ENCODE measurements at regions not wholly inside any gene's neighbourhood (a gene's known extent, or its start where the extent isn't known, plus 50 kb on each side); places are given as distances from the start of the nearest gene placed in this dataset.

- H3K27ac ChIP-seq = no peak overlapping the region
Measured at GRCh38 chr11:95486466-95486865, 255.5 kb upstream of the SESN3 start.

DNA sequence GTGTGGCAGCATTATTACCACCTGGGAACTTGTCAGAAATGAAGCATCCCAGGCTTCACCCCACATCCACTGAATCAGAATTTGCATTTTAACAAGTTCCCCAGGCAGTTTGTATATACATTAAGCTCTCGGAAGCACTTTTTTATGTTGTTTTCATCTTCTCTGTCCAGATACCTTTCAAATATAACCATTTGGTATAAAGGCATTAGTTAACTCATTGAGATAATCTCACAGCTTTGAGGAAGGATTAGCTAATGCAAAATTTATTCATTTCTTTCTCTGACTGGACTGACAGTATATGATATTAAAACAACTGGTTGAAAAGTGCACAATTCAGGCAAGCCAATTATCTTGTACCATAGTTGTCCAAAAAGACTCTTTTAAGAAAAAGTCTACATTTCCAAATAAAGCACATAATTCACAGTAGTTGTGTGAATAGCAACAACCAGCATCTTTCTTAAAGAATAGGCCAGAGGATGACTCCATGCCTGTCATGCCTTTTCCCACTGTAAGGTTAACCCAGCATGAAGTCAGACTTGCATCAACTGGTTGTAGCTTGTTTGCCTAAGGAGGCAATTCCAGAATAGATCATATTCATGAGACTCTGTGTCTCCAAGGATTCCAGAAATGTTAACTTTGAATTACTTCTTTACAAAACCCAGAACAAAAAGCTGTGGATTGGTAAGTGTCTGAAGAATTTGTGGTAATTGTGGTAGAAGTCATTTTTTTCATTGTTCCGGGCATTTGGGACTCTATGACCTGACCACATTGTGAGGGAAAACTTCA is 254.3 kb upstream of the SESN3 start:
- H3K27ac ChIP-seq = no peak overlapping the region
- TF ChIP-seq, protein P1, sequence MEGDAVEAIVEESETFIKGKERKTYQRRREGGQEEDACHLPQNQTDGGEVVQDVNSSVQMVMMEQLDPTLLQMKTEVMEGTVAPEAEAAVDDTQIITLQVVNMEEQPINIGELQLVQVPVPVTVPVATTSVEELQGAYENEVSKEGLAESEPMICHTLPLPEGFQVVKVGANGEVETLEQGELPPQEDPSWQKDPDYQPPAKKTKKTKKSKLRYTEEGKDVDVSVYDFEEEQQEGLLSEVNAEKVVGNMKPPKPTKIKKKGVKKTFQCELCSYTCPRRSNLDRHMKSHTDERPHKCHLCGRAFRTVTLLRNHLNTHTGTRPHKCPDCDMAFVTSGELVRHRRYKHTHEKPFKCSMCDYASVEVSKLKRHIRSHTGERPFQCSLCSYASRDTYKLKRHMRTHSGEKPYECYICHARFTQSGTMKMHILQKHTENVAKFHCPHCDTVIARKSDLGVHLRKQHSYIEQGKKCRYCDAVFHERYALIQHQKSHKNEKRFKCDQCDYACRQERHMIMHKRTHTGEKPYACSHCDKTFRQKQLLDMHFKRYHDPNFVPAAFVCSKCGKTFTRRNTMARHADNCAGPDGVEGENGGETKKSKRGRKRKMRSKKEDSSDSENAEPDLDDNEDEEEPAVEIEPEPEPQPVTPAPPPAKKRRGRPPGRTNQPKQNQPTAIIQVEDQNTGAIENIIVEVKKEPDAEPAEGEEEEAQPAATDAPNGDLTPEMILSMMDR (conservative IDR thresholded peaks at IDR 0.05) = no peak

More at GRCh38 chr11:95486466-95486865, 255.5 kb upstream of the SESN3 start:
- TF ChIP-seq, protein P1 (conservative IDR thresholded peaks at IDR 0.05) = no peak

- TF ChIP-seq, protein P1 (conservative IDR thresholded peaks at IDR 0.05) = no peak
- no peak overlapping the region for H3K27ac ChIP-seq
Measured at GRCh38 chr11:95483339-95483738, 252.3 kb upstream of the SESN3 start.

DNA sequence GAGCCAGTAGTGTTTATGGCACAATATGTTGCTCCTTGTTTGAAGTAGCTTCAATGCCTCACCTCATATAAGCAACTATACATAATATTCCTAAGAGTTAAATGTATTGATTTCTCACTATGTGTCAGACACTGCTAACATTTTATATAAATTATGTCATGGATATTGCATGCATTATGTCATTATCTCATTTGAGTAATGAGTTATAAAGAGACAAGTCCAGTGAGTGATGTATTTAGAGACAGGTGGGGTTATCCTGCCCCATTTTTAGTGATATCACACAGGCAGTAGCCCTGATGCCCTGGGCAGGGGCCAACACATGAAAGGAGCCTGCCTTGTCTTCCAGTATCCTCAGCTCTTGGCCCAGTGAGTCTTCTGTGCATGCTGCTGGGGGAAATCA is 247.0 kb upstream of the SESN3 start:
- TF ChIP-seq, protein P1 (conservative IDR thresholded peaks at IDR 0.05) = no peak
- no peak overlapping the region for H3K27ac ChIP-seq

DNA sequence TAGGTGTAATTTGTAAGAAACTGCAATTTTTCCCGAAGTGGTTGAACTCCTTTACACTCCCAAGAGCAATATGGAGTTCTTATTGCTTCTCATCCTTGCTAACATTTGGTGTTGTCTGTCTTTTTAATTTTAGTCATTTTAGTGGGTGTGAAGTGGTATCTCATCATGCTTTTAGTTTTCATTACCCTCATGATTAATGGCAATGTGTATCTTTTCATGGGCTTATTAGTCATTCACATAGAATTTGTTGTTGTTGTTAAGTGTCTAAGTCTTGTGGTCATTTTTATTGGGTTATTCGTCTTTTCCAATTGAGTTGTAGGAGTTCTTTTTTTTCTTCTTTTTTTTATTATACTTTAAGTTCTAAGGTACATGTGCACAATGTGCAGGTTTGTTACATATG is 238.3 kb upstream of the SESN3 start:
- no peak overlapping the region for H3K27ac ChIP-seq
- TF ChIP-seq, protein P1 (conservative IDR thresholded peaks at IDR 0.05) = no peak

DNA sequence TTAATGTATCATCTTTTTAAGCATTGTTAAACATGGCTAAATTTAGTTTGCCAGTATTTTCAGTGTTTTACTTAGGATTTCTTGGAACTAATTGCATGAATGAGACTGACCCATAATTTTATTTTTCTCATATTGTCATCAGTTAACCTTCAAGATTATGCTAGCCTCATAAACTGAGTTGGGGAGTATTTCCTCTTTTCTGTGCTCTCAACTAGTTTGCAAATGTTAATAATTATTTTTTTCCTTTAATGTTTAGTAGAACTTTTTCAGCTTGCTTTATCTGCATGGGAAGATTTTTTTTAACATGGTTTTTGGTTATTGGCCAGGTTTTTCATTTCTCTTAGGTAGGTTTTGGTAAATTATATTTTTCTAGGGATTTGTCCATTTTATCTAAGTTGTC is 235.4 kb upstream of the SESN3 start:
- TF ChIP-seq, protein P1 (conservative IDR thresholded peaks at IDR 0.05) = no peak
- no peak overlapping the region for H3K27ac ChIP-seq

GRCh38 chr11:95465887-95466286 is 234.9 kb upstream of the SESN3 start:
- TF ChIP-seq, protein P1 (conservative IDR thresholded peaks at IDR 0.05) = no peak
- no peak overlapping the region for H3K27ac ChIP-seq

All from VCaP (cell line).